ENCODE measurements at regions not wholly inside any gene's neighbourhood (a gene's known extent, or its start where the extent isn't known, plus 50 kb on each side); places are given as distances from the start of the nearest gene placed in this dataset.

GRCh38 chr11:43549624-43550023, 130.9 kb upstream of the HSD17B12 start:
- intact Hi-C loops (cut with DNase I; ENCODE audit: low total_unique reads) = no loop called here
- no peak for DNase-seq (ENCODE audit: low spot score in 2 of 2)
- TF ChIP-seq CTCF (IDR thresholded peaks at IDR 0.05) = no peak
- no peak for TF ChIP-seq POLR2A (IDR thresholded peaks at IDR 0.05)
- WGBS, 2 donors = 63 to 72% methylated on average over 6 of the region's 6 CpGs
- no peak overlapping the region for H3K4me3 ChIP-seq (ENCODE audit: low read depth, poor library complexity, severe bottlenecking)

- no peak for DNase-seq (ENCODE audit: low spot score in 2 of 2)
- WGBS, 2 donors = 86 to 93% methylated on average over 4 of the region's 4 CpGs
- TF ChIP-seq POLR2A (IDR thresholded peaks at IDR 0.05) (no peak), CTCF (IDR thresholded peaks at IDR 0.05) (no peak)
- H3K4me3 ChIP-seq (ENCODE audit: low read depth, poor library complexity, severe bottlenecking) = no peak overlapping the region
- intact Hi-C loops (cut with DNase I; ENCODE audit: low total_unique reads) = no loop called here
These were observed 129.8 kb upstream of the HSD17B12 start for GRCh38 chr11:43550714-43551113.

- intact Hi-C loops (cut with DNase I; ENCODE audit: low total_unique reads) = no loop called here
- TF ChIP-seq POLR2A (IDR thresholded peaks at IDR 0.05) (no peak), CTCF (IDR thresholded peaks at IDR 0.05) (no peak)
- H3K4me3 ChIP-seq (ENCODE audit: low read depth, poor library complexity, severe bottlenecking) = no peak overlapping the region
- WGBS, 2 donors = 51 to 54% methylated on average over 6 of the region's 6 CpGs
- DNase-seq (ENCODE audit: low spot score in 2 of 2) = no peak
These were observed 126.4 kb upstream of the HSD17B12 start for GRCh38 chr11:43554148-43554473.

- WGBS, 2 donors = 36 to 42% methylated on average over 3 of the region's 3 CpGs
- DNase-seq (ENCODE audit: low spot score in 2 of 2) = no peak
- H3K4me3 ChIP-seq (ENCODE audit: low read depth, poor library complexity, severe bottlenecking) = no peak overlapping the region
- TF ChIP-seq CTCF (IDR thresholded peaks at IDR 0.05) = no peak
- no peak for TF ChIP-seq POLR2A (IDR thresholded peaks at IDR 0.05)
- intact Hi-C loops (cut with DNase I; ENCODE audit: low total_unique reads) = loop anchor here (5.0 kb wide), 1 partner anchor 297 kb away; no protein-coding TSS in a partner anchor
These were observed 125.4 kb upstream of the HSD17B12 start for GRCh38 chr11:43555186-43555585.

GRCh38 chr11:43555816-43556611, 124.5 kb upstream of the HSD17B12 start:
- peak in 1 of 2 donors; percentile 75 for DNase-seq (ENCODE audit: low spot score in 2 of 2)
- intact Hi-C loops (cut with DNase I; ENCODE audit: low total_unique reads) = loop anchor here (5.0 kb wide), 1 partner anchor 296 kb away; no protein-coding TSS in a partner anchor
- WGBS, 2 donors = 9 to 11% methylated on average over 14 of the region's 14 CpGs
- H3K4me3 ChIP-seq (ENCODE audit: low read depth, poor library complexity, severe bottlenecking) = no peak overlapping the region
- no peak for TF ChIP-seq CTCF (IDR thresholded peaks at IDR 0.05)
- no peak for TF ChIP-seq POLR2A (IDR thresholded peaks at IDR 0.05)
